IMR-90 (cell line): ENCODE measurements at regions not wholly inside any gene's neighbourhood (a gene's known extent, or its start where the extent isn't known, plus 50 kb on each side); places are given as distances from the start of the nearest gene placed in this dataset.

Source experiments
- ATAC-seq: fragments of 200-7000 bp; cut with Tn5 transposase; 2 replicates; pipeline ENCODE4 v1.9.1; 2020; ENCODE audit warnings: low read depth, mild to moderate bottlenecking, moderate library complexity
- BruUV-seq: library from RNA; stranded (reverse); fragments of 400-500 nt; replicated peaks from 2 replicates; lab custom pipeline; 2021; lab: Mats Ljungman, UMichigan
- CTCF ChIA-PET: fragments of 300-600 bp; formaldehyde crosslinking; extraction: SDS; loops from one replicate; lab custom pipeline; 2021; ENCODE audit warnings: antibody characterized with exemption; lab: Yijun Ruan, JAX
- POLR2A ChIA-PET: fragments of 300-600 bp; sonication (Branson Sonifier 250); formaldehyde crosslinking; loops from one replicate; lab custom pipeline; 2022; ENCODE audit warnings: antibody characterized with exemption; ENCODE audit not compliant: unreplicated experiment; lab: Charles Lee
- DNase-seq: peaks from one replicate; pipeline ENCODE4 v3.0.0; 2013
- H2AFZ ChIP-seq: replicated peaks from 2 replicates; pipeline ENCODE3; 2013; ENCODE audit warnings: low read length, mild to moderate bottlenecking; ENCODE audit not compliant: poor library complexity
- H2AK5ac ChIP-seq: 2 replicates; pipeline ENCODE4 v1.6.1; 2013; ENCODE audit warnings: low read depth, low read length, inconsistent platforms
- H2AK9ac ChIP-seq: replicated peaks from 2 replicates; pipeline ENCODE3; 2013; ENCODE audit warnings: mild to moderate bottlenecking, low read depth, low read length, moderate library complexity; ENCODE audit not compliant: poor library complexity
- H2BK120ac ChIP-seq: 2 replicates; pipeline ENCODE4 v1.6.1; 2013; ENCODE audit warnings: low read depth, low read length, inconsistent platforms
- H2BK15ac ChIP-seq: 3 replicates; pipeline ENCODE4 v1.6.1; 2013; ENCODE audit warnings: low read depth, low read length, inconsistent platforms
- H2BK20ac ChIP-seq: 2 replicates; pipeline ENCODE4 v1.6.1; 2013; ENCODE audit warnings: low read depth, mild to moderate bottlenecking, inconsistent platforms, low read length, moderate library complexity
- H2BK5ac ChIP-seq: 2 replicates; pipeline ENCODE4 v1.6.1; 2013; ENCODE audit warnings: mild to moderate bottlenecking, low read depth, low read length, inconsistent platforms; ENCODE audit not compliant: poor library complexity, severe bottlenecking
- H3K14ac ChIP-seq: replicated peaks from 2 replicates; pipeline ENCODE4 v1.6.1; 2013; ENCODE audit warnings: low read depth, low read length, inconsistent platforms
- H3K18ac ChIP-seq: 2 replicates; pipeline ENCODE4 v1.6.1; 2013; ENCODE audit warnings: low read depth, low read length, control low read depth
- H3K23ac ChIP-seq: 2 replicates; pipeline ENCODE4 v1.6.1; 2013; ENCODE audit warnings: low read depth, low read length, inconsistent platforms
- H3K27ac ChIP-seq: 2 replicates; pipeline ENCODE4 v1.5.1; 2013; ENCODE audit warnings: mild to moderate bottlenecking, control low read depth, low read length; ENCODE audit not compliant: insufficient read depth
- H3K27me3 ChIP-seq: 2 replicates; pipeline ENCODE4 v1.6.1; 2013; ENCODE audit warnings: low read length; ENCODE audit not compliant: control insufficient read depth, insufficient read depth
- H3K36me3 ChIP-seq: 2 replicates; pipeline ENCODE4 v1.6.1; 2013; ENCODE audit warnings: low read length, mixed read lengths; ENCODE audit not compliant: control insufficient read depth, insufficient read depth
- H3K4ac ChIP-seq: 2 replicates; pipeline ENCODE4 v1.6.1; 2013; ENCODE audit warnings: low read depth, low read length, inconsistent platforms
- H3K4me1 ChIP-seq: 2 replicates; pipeline ENCODE4 v1.6.1; 2013; ENCODE audit warnings: low read length, mixed read lengths; ENCODE audit not compliant: control insufficient read depth, insufficient read depth
- H3K4me2 ChIP-seq: 2 replicates; pipeline ENCODE4 v1.6.1; 2013; ENCODE audit warnings: low read depth, mild to moderate bottlenecking, control low read depth, low read length, moderate library complexity
- H3K4me3 ChIP-seq: 2 replicates; pipeline ENCODE4 v1.5.1; 2013; ENCODE audit warnings: low read depth, mild to moderate bottlenecking, control low read depth, low read length, moderate library complexity; ENCODE audit not compliant: insufficient read depth
- H3K56ac ChIP-seq: 2 replicates; pipeline ENCODE4 v1.6.1; 2013; ENCODE audit warnings: low read length, inconsistent platforms; ENCODE audit not compliant: insufficient read depth; ENCODE audit errors: extremely low read depth
- H3K79me1 ChIP-seq, 2 experiments: 2 replicates each; pipeline ENCODE4 v1.6.1; 2013; ENCODE audit warnings: low read length in 2 of 2, inconsistent platforms in 1 of 2, low read depth in 1 of 2
- H3K9ac ChIP-seq: 2 replicates; pipeline ENCODE4 v1.6.1; 2013; ENCODE audit warnings: low read depth, low read length, control low read depth
- H3K9me1 ChIP-seq: 2 replicates; pipeline ENCODE4 v1.6.1; 2013; ENCODE audit warnings: low read length, inconsistent platforms; ENCODE audit not compliant: insufficient read depth
- H3K9me3 ChIP-seq: 2 replicates; pipeline ENCODE4 v1.6.1; 2013; ENCODE audit warnings: low read length; ENCODE audit not compliant: control insufficient read depth, insufficient read depth
- H4K20me1 ChIP-seq: 2 replicates; pipeline ENCODE4 v1.6.1; 2013; ENCODE audit warnings: low read length, inconsistent platforms; ENCODE audit not compliant: insufficient read depth
- H4K5ac ChIP-seq: 2 replicates; pipeline ENCODE4 v1.6.1; 2013; ENCODE audit warnings: mild to moderate bottlenecking, low read depth, low read length, control low read depth
- H4K8ac ChIP-seq, 2 experiments: 2 replicates each; pipeline ENCODE4 v1.6.1; 2013; ENCODE audit warnings: low read depth in 2 of 2, low read length in 2 of 2, control low read depth in 1 of 2, inconsistent platforms in 1 of 2
- H4K91ac ChIP-seq: 2 replicates; pipeline ENCODE4 v1.6.1; 2013; ENCODE audit warnings: low read depth, low read length, inconsistent platforms; ENCODE audit not compliant: insufficient read depth
- BHLHE40 ChIP-seq: fragments of 150-350 bp; IDR thresholded peaks from 2 replicates; pipeline ENCODE4 v1.6.1; 2016; ENCODE audit warnings: mild to moderate bottlenecking, low read depth, low read length
- CEBPB ChIP-seq: IDR thresholded peaks from 2 replicates; pipeline ENCODE4 v1.6.1; 2012; ENCODE audit warnings: low read depth, low read length, improper control_type of control experiment
- CTCF ChIP-seq: conservative IDR thresholded peaks from 2 replicates; pipeline ENCODE4 v1.5.1; 2012; ENCODE audit warnings: mild to moderate bottlenecking, low read depth, low read length, improper control_type of control experiment
- ELK1 ChIP-seq: fragments of 150-350 bp; IDR thresholded peaks from 2 replicates; pipeline ENCODE4 v1.6.1; 2016; ENCODE audit warnings: low read depth, mild to moderate bottlenecking, low read length, moderate library complexity, borderline replicate concordance
- FOS ChIP-seq: fragments of 150-350 bp; IDR thresholded peaks from 2 replicates; pipeline ENCODE4 v1.6.1; 2016; ENCODE audit warnings: low read depth, low read length
- MAFK ChIP-seq: IDR thresholded peaks from 2 replicates; pipeline ENCODE4 v1.6.1; 2012; ENCODE audit warnings: low read depth, low read length, improper control_type of control experiment
- NFE2L2 ChIP-seq: fragments of 150-350 bp; IDR thresholded peaks from 2 replicates; pipeline ENCODE4 v1.6.1; 2016; ENCODE audit warnings: low read depth, mild to moderate bottlenecking, low read length
- POLR2A ChIP-seq: IDR thresholded peaks from 2 replicates; pipeline ENCODE4 v1.6.1; 2012; ENCODE audit warnings: mild to moderate bottlenecking, low read depth, low read length
- RAD21 ChIP-seq: IDR thresholded peaks from 2 replicates; pipeline ENCODE4 v1.6.1; 2012; ENCODE audit warnings: low read length, improper control_type of control experiment
- WGBS, 2 experiments: methylation state at CpG; one replicate each; pipeline versions ENCODE4 v1.1.5 to v1.1.7; 2013; ENCODE audit warnings: missing lambda C conversion rate in 2 of 2; ENCODE audit not compliant: insufficient read length in 1 of 2; ENCODE audit errors: extremely low coverage in 2 of 2; 5-methylcytosine and 5-hydroxymethylcytosine counted together
- dilution Hi-C: fragments of 300-500 bp; cut with HindIII; formaldehyde crosslinking; loops from one replicate; pipeline ENCODE4 v1.14.3; 2018; ENCODE audit warnings: low sequenced_read_pairs; ENCODE audit not compliant: unreplicated experiment
- in situ Hi-C: fragments of 300-500 bp; cut with MboI; formaldehyde crosslinking; loops from 3 replicates; pipeline ENCODE4 v1.14.3; 2019; ENCODE audit warnings: low sequenced_read_pairs, inconsistent platforms, mixed read lengths
- intact Hi-C: fragments of 100-400 bp; cut with micrococcal nuclease; formaldehyde crosslinking; loops from 2 replicates; pipeline ENCODE4 v1.10.0; 2022

GRCh38 chr10:125348536-125348935 lies 188.2 kb upstream of the CTBP2 start:
- no peak overlapping the region for H3K27ac ChIP-seq
- H2AK5ac ChIP-seq = no peak overlapping the region
- intact Hi-C loops = no loop called here
- no peak overlapping the region for H3K14ac ChIP-seq
- H2BK15ac ChIP-seq = no peak overlapping the region
- no peak overlapping the region for H2BK5ac ChIP-seq
- no peaks in the 10 kb centered on the region for H3K4me1 ChIP-seq
- in situ Hi-C loops = loop anchor here (10.0 kb wide), 1 partner anchor 184 kb away; the partner anchor contains the start of gene CTBP2
- H3K27me3 ChIP-seq = peaks cover 4% of the 10 kb centered on the region
- H2AK9ac ChIP-seq = no peak overlapping the region
- no TSS peak for BruUV-seq
- H2AFZ ChIP-seq = no peak overlapping the region
- no peaks in the 10 kb centered on the region for H4K20me1 ChIP-seq
- ChIA-PET CTCF (no interaction called here), POLR2A (no interaction called here)
- dilution Hi-C loops = no loop called here
- TF ChIP-seq MAFK = no peak
- TF ChIP-seq CTCF = no peak
- no peak for TF ChIP-seq ELK1
- no peak for TF ChIP-seq RAD21
- TF ChIP-seq CEBPB = no peak
- no peak for TF ChIP-seq FOS
- no peak for TF ChIP-seq POLR2A
- TF ChIP-seq NFE2L2 = no peak
- TF ChIP-seq BHLHE40 = no peak
- WGBS, 2 experiments = 40% methylated on average over 1 of the region's 2 CpGs; no CpG with 5 or more reads in 1 of the 2 experiments
- DNase-seq = no peak
- no peaks in the 10 kb centered on the region for H3K36me3 ChIP-seq
- no peak overlapping the region for H2BK20ac ChIP-seq
- no peak overlapping the region for H3K4me2 ChIP-seq
- H3K56ac ChIP-seq = no peak overlapping the region
- no peaks in the 10 kb centered on the region for H3K9me3 ChIP-seq
- H3K4ac ChIP-seq = no peak overlapping the region
- H4K91ac ChIP-seq = no peak overlapping the region
- no peak overlapping the region for H4K8ac ChIP-seq
- no peak overlapping the region for H3K18ac ChIP-seq
- H2BK120ac ChIP-seq = no peak overlapping the region
- H3K9ac ChIP-seq = no peak overlapping the region
- H3K79me1 ChIP-seq = no peaks in the 10 kb centered on the region
- H3K9me1 ChIP-seq = no peaks in the 10 kb centered on the region
- H3K4me3 ChIP-seq = no peak overlapping the region
- no peak overlapping the region for H4K5ac ChIP-seq
- no peak for ATAC-seq
- H3K23ac ChIP-seq = no peak overlapping the region
